ENCODE measurements at regions not wholly inside any gene's neighbourhood (a gene's known extent, or its start where the extent isn't known, plus 50 kb on each side); places are given as distances from the start of the nearest gene placed in this dataset.

DNA sequence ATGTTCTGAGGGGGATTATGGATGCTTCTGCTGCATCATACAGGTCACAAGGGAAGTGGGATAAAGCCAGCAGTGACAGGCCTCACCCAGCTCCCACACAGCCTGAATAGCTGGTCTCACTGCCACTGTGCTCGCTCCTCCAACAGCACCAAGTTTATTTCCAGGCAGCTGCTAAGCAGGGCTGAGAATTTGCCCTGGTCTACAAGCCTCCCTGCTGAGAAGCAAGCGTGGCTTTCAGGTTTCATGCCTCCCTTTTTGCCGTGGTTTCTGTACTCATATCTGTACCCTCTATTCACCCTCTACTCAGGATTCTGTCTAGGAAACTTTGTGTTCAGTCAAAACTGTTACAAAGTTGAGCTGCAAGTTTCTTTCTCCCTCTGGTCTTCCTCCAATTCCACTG is 78.6 kb downstream of the MAGEC1 start:
- TF ChIP-seq CTCF (conservative IDR thresholded peaks at IDR 0.05 in 1 of 2, IDR thresholded peaks at IDR 0.05 in 1 of 2; ENCODE audit: low read depth in 1 of 2, low read length in 2 of 2) (no peak), EZH2 (IDR thresholded peaks at IDR 0.05; ENCODE audit: low read length, missing control alignments) (no peak)

All from fibroblast of lung (primary cell).